CD1c-positive myeloid dendritic cell (primary cell): ENCODE measurements at regions not wholly inside any gene's neighbourhood (a gene's known extent, or its start where the extent isn't known, plus 50 kb on each side); places are given as distances from the start of the nearest gene placed in this dataset.

ENCODE experiments used
- DNase-seq: peaks from one replicate; pipeline ENCODE4 v3.0.0-alpha.2; 2016; ENCODE audit errors: extremely low spot score

- DNase-seq: no peak
Measured at GRCh38 chr14:97723351-97723750, 926.2 kb downstream of the VRK1 start.

- no peak for DNase-seq
Measured at GRCh38 chr14:97723819-97724218, 926.6 kb downstream of the VRK1 start.

GRCh38 chr14:97724265-97724731 lies 927.1 kb downstream of the VRK1 start:
- DNase-seq: no peak

- DNase-seq: no peak
Measured at GRCh38 chr14:97726676-97727075, 929.5 kb downstream of the VRK1 start.

- no peak for DNase-seq
Measured at GRCh38 chr14:97730706-97731105, 933.5 kb downstream of the VRK1 start.

- DNase-seq: no peak
Measured at GRCh38 chr14:97731800-97732199, 934.6 kb downstream of the VRK1 start.

GRCh38 chr14:97747316-97747715 lies 950.1 kb downstream of the VRK1 start:
- no peak for DNase-seq

GRCh38 chr14:97748616-97749015 lies 951.4 kb downstream of the VRK1 start:
- DNase-seq: no peak

GRCh38 chr14:97757491-97757890 lies 960.3 kb downstream of the VRK1 start:
- DNase-seq: no peak

GRCh38 chr14:97760050-97760449 lies 962.9 kb downstream of the VRK1 start:
- no peak for DNase-seq

GRCh38 chr14:97762386-97762785 lies 965.2 kb downstream of the VRK1 start:
- no peak for DNase-seq

GRCh38 chr14:97771340-97772045 lies 974.3 kb downstream of the VRK1 start:
- no peak for DNase-seq

- no peak for DNase-seq
Measured at GRCh38 chr14:97773598-97773997, 976.4 kb downstream of the VRK1 start.

GRCh38 chr14:97776890-97777558 lies 979.8 kb downstream of the VRK1 start:
- no peak for DNase-seq

- DNase-seq: no peak
Measured at GRCh38 chr14:97777622-97778355, 980.6 kb downstream of the VRK1 start.

GRCh38 chr14:97779140-97779539 lies 982.0 kb downstream of the VRK1 start:
- no peak for DNase-seq

- no peak for DNase-seq
Measured at GRCh38 chr14:97780804-97781203, 983.6 kb downstream of the VRK1 start.

- no peak for DNase-seq
Measured at GRCh38 chr14:97781961-97782360, 984.8 kb downstream of the VRK1 start.

- no peak for DNase-seq
Measured at GRCh38 chr14:97782871-97783414, 985.8 kb downstream of the VRK1 start.

GRCh38 chr14:97785495-97785894 lies 988.3 kb downstream of the VRK1 start:
- no peak for DNase-seq

GRCh38 chr14:97788364-97788763 lies 991.2 kb downstream of the VRK1 start:
- no peak for DNase-seq

- DNase-seq: no peak
Measured at GRCh38 chr14:97788846-97789526, 991.8 kb downstream of the VRK1 start.
